Neural cell (in vitro differentiated cells): ENCODE measurements at regions not wholly inside any gene's neighbourhood (a gene's known extent, or its start where the extent isn't known, plus 50 kb on each side); places are given as distances from the start of the nearest gene placed in this dataset.

Experiments
- H2AFZ ChIP-seq: fragments of 200-600, 300-800 bp; sonication (generic), shearing (Covaris generic); 2 replicates; pipeline ENCODE4 v1.6.0; 2014; ENCODE audit warnings: low read depth, mild to moderate bottlenecking, antibody characterized with exemption, low read length, moderate library complexity
- H3F3A ChIP-seq: fragments of 200-600 bp; shearing (Covaris generic); 2 replicates; pipeline ENCODE4 v1.6.1; 2016; ENCODE audit warnings: mild to moderate bottlenecking, moderate library complexity, mixed read lengths, antibody characterized with exemption, low read length; ENCODE audit not compliant: insufficient read depth, poor library complexity, severe bottlenecking
- H3K27ac ChIP-seq: fragments of 200-600, 300-800 bp; sonication (generic), shearing (Covaris generic); 2 replicates; pipeline ENCODE4 v1.5.1; 2014; ENCODE audit warnings: mild to moderate bottlenecking, low read length, moderate library complexity
- H3K27me3 ChIP-seq: fragments of 300-800, 200-600 bp; sonication (generic), shearing (Covaris generic); 2 replicates; pipeline ENCODE4 v1.6.0; 2014; ENCODE audit warnings: mild to moderate bottlenecking, low read depth, low read length, moderate library complexity; ENCODE audit not compliant: insufficient read depth
- H3K36me3 ChIP-seq: fragments of 300-800, 200-600 bp; sonication (generic), shearing (Covaris generic); 2 replicates; pipeline ENCODE4 v1.5.1; 2014; ENCODE audit warnings: mild to moderate bottlenecking, antibody characterized with exemption, low read length, moderate library complexity; ENCODE audit not compliant: insufficient read depth
- H3K4me2 ChIP-seq: fragments of 300-800, 200-600 bp; sonication (generic), shearing (Covaris generic); 2 replicates; pipeline ENCODE4 v1.6.0; 2014; ENCODE audit warnings: mild to moderate bottlenecking, low read length
- H3K4me3 ChIP-seq: fragments of 300-800, 200-600 bp; sonication (generic), shearing (Covaris generic); 2 replicates; pipeline ENCODE4 v1.5.1; 2014; ENCODE audit warnings: mild to moderate bottlenecking, low read length, moderate library complexity
- H3K79me2 ChIP-seq: fragments of 200-600 bp; shearing (Covaris generic); replicated peaks from 2 replicates; pipeline ENCODE4 v1.6.0; 2014; ENCODE audit warnings: mild to moderate bottlenecking, low read length, moderate library complexity; ENCODE audit not compliant: insufficient read depth
- H3K9ac ChIP-seq: fragments of 300-800, 200-600 bp; sonication (generic), shearing (Covaris generic); 2 replicates; pipeline ENCODE4 v1.6.1; 2016; ENCODE audit warnings: mild to moderate bottlenecking, low read length, mixed read lengths
- H3K9me2 ChIP-seq: fragments of 200-600 bp; shearing (Covaris generic); 2 replicates; pipeline ENCODE4 v1.6.1; 2016; ENCODE audit warnings: mild to moderate bottlenecking, low read length, mixed read lengths; ENCODE audit not compliant: insufficient read depth
- H3K9me3 ChIP-seq: fragments of 200-600, 300-800 bp; sonication (generic), shearing (Covaris generic); 2 replicates; pipeline ENCODE4 v1.6.1; 2016; ENCODE audit warnings: mild to moderate bottlenecking, mixed run types, low read length, moderate library complexity, mixed read lengths
- H4K20me1 ChIP-seq: fragments of 200-600 bp; shearing (Covaris generic); 2 replicates; pipeline ENCODE4 v1.6.1; 2016; ENCODE audit warnings: mild to moderate bottlenecking, mixed run types; ENCODE audit not compliant: insufficient read depth
- EP300 ChIP-seq: fragments of 450-650 bp; conservative IDR thresholded peaks from 2 replicates; pipeline ENCODE4 v1.6.1; 2014; ENCODE audit warnings: antibody characterized with exemption, mild to moderate bottlenecking, moderate library complexity; ENCODE audit not compliant: poor library complexity, severe bottlenecking
- EZH2 ChIP-seq: fragments of 200-600, 300-800 bp; shearing (Covaris generic), sonication (generic); IDR thresholded peaks from 2 replicates; pipeline ENCODE4 v1.6.1; 2014; ENCODE audit warnings: antibody characterized with exemption, low read length, borderline replicate concordance, mild to moderate bottlenecking; ENCODE audit not compliant: insufficient read depth, poor library complexity, severe bottlenecking
- MXI1 ChIP-seq: fragments of 450-650 bp; conservative IDR thresholded peaks from 2 replicates; pipeline ENCODE4 v1.6.1; 2014; ENCODE audit warnings: antibody characterized with exemption, mild to moderate bottlenecking; ENCODE audit not compliant: poor library complexity, severe bottlenecking
- POLR2AphosphoS5 ChIP-seq: IDR thresholded peaks from 2 replicates; pipeline ENCODE4 v1.6.1; 2012
- RAD21 ChIP-seq: fragments of 450-650 bp; conservative IDR thresholded peaks from 2 replicates; pipeline ENCODE4 v1.6.1; 2014; ENCODE audit warnings: antibody characterized with exemption, mild to moderate bottlenecking, moderate library complexity
- SMC3 ChIP-seq: fragments of 450-650 bp; conservative IDR thresholded peaks from 2 replicates; pipeline ENCODE4 v1.6.1; 2014; ENCODE audit warnings: antibody characterized with exemption, mild to moderate bottlenecking, moderate library complexity; ENCODE audit not compliant: poor library complexity
- TAF1 ChIP-seq: IDR thresholded peaks from 2 replicates; pipeline ENCODE4 v1.6.1; 2012; ENCODE audit warnings: low read depth
- TF ChIP-seq, protein P1 (sequence below): fragments of 450-650 bp; IDR thresholded peaks from 2 replicates; pipeline ENCODE4 v1.5.1; 2014; ENCODE audit warnings: antibody characterized with exemption, mild to moderate bottlenecking, moderate library complexity; ENCODE audit not compliant: poor library complexity, severe bottlenecking
- TF ChIP-seq, protein P2 (sequence below): IDR thresholded peaks from 2 replicates; pipeline ENCODE4 v1.6.1; 2012; ENCODE audit warnings: borderline replicate concordance

DNA sequence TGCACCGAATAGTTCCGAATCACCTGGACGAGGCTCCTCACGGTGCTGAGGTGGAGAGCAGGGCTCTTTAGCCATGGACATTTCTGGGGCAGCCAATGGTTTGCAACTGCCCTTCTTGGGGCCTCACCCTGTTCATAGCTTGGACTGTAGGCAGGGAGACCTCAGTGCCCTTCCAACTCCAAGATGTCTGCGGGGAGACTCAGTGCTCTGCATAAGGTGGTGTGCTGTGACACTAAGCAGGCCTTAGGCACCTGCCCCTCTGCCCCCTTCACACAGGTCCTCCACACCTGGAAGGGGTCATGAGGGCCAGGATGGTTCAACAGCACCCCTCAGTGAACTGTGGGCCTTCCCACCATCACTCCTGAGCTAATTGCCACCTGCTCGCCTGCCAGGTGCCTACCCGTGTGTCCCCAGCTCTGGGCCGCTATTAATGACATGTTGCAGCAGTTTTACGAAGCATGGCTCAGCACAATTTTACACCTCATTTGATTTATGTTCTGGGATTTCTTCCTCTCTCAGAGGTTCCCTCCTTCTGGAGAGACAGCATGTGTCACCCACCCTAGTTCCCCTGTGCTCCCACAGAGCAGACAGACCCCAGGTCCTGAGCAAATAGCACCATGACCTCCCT, 101.2 kb upstream of the SMAD3 start:
- no peaks in the 10 kb centered on the region for H3K27me3 ChIP-seq
- no peaks in the 10 kb centered on the region for H3F3A ChIP-seq
- H4K20me1 ChIP-seq: no peaks in the 10 kb centered on the region
- H3K4me2 ChIP-seq: no peak overlapping the region
- H3K9me2 ChIP-seq: no peaks in the 10 kb centered on the region
- H3K9me3 ChIP-seq: no peaks in the 10 kb centered on the region
- H2AFZ ChIP-seq: no peak overlapping the region
- H3K79me2 ChIP-seq: no peaks in the 10 kb centered on the region
- H3K27ac ChIP-seq: no peak overlapping the region
- no peak overlapping the region for H3K4me3 ChIP-seq
- no peaks in the 10 kb centered on the region for H3K36me3 ChIP-seq
- TF ChIP-seq EP300: no peak
- TF ChIP-seq RAD21: no peak
- TF ChIP-seq, protein P1, sequence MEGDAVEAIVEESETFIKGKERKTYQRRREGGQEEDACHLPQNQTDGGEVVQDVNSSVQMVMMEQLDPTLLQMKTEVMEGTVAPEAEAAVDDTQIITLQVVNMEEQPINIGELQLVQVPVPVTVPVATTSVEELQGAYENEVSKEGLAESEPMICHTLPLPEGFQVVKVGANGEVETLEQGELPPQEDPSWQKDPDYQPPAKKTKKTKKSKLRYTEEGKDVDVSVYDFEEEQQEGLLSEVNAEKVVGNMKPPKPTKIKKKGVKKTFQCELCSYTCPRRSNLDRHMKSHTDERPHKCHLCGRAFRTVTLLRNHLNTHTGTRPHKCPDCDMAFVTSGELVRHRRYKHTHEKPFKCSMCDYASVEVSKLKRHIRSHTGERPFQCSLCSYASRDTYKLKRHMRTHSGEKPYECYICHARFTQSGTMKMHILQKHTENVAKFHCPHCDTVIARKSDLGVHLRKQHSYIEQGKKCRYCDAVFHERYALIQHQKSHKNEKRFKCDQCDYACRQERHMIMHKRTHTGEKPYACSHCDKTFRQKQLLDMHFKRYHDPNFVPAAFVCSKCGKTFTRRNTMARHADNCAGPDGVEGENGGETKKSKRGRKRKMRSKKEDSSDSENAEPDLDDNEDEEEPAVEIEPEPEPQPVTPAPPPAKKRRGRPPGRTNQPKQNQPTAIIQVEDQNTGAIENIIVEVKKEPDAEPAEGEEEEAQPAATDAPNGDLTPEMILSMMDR: no peak
- TF ChIP-seq EZH2: no peak
- no peak for TF ChIP-seq MXI1
- no peak for TF ChIP-seq TAF1
- TF ChIP-seq, protein P2, sequence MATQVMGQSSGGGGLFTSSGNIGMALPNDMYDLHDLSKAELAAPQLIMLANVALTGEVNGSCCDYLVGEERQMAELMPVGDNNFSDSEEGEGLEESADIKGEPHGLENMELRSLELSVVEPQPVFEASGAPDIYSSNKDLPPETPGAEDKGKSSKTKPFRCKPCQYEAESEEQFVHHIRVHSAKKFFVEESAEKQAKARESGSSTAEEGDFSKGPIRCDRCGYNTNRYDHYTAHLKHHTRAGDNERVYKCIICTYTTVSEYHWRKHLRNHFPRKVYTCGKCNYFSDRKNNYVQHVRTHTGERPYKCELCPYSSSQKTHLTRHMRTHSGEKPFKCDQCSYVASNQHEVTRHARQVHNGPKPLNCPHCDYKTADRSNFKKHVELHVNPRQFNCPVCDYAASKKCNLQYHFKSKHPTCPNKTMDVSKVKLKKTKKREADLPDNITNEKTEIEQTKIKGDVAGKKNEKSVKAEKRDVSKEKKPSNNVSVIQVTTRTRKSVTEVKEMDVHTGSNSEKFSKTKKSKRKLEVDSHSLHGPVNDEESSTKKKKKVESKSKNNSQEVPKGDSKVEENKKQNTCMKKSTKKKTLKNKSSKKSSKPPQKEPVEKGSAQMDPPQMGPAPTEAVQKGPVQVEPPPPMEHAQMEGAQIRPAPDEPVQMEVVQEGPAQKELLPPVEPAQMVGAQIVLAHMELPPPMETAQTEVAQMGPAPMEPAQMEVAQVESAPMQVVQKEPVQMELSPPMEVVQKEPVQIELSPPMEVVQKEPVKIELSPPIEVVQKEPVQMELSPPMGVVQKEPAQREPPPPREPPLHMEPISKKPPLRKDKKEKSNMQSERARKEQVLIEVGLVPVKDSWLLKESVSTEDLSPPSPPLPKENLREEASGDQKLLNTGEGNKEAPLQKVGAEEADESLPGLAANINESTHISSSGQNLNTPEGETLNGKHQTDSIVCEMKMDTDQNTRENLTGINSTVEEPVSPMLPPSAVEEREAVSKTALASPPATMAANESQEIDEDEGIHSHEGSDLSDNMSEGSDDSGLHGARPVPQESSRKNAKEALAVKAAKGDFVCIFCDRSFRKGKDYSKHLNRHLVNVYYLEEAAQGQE: no peak
- no peak for TF ChIP-seq POLR2AphosphoS5
- no peak for TF ChIP-seq SMC3
- no peak overlapping the region for H3K9ac ChIP-seq

DNA sequence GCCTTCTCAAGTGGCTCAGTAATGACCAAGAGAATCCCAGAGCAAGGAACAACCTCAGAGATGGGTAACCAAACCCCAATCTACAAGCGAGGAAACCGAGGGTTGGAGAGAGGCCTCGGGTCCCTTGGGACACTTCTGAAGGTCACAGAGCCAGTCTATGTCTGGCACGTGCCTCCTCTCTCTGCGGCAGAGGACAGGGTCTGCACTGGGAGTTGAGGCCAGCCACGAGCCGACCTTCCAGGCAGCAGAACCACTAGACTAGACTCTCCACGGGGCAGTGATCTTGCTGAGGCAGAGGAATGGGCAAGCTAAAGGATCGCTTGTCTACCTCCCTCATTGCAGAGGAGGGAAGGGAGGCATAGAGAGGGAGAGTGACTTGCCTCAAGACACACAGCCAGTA, 100.6 kb upstream of the SMAD3 start:
- TF ChIP-seq RAD21: no peak
- TF ChIP-seq, protein P2: no peak
- TF ChIP-seq MXI1: no peak
- TF ChIP-seq SMC3: no peak
- TF ChIP-seq TAF1: no peak
- TF ChIP-seq POLR2AphosphoS5: no peak
- TF ChIP-seq, protein P1: no peak
- no peak for TF ChIP-seq EP300
- TF ChIP-seq EZH2: no peak
- no peaks in the 10 kb centered on the region for H3K36me3 ChIP-seq
- H4K20me1 ChIP-seq: no peaks in the 10 kb centered on the region
- H3K9ac ChIP-seq: no peak overlapping the region
- H3K79me2 ChIP-seq: no peaks in the 10 kb centered on the region
- H3K27me3 ChIP-seq: no peaks in the 10 kb centered on the region
- no peak overlapping the region for H3K27ac ChIP-seq
- H3F3A ChIP-seq: no peaks in the 10 kb centered on the region
- H3K4me2 ChIP-seq: no peak overlapping the region
- no peak overlapping the region for H2AFZ ChIP-seq
- no peak overlapping the region for H3K4me3 ChIP-seq
- H3K9me2 ChIP-seq: no peaks in the 10 kb centered on the region
- H3K9me3 ChIP-seq: no peaks in the 10 kb centered on the region
